VCaP (cell line): ENCODE measurements at regions not wholly inside any gene's neighbourhood (a gene's known extent, or its start where the extent isn't known, plus 50 kb on each side); places are given as distances from the start of the nearest gene placed in this dataset.
A peak's percentile ranks its signal among the peaks of the same experiment; 100 is the strongest.
"Not testable (repeated sequence)": the region's sequence is repeated elsewhere in the genome, so short reads cannot be mapped to it uniquely, and the experiment has no call there.

Experiments used
- H3K27ac ChIP-seq: fragments of 450-650 bp; 2 replicates; pipeline ENCODE4 v1.5.1; 2017
- TF ChIP-seq, protein P1 (sequence below): fragments of 450-650 bp; conservative IDR thresholded peaks from 2 replicates; pipeline ENCODE4 v1.5.1; 2017; ENCODE audit warnings: mild to moderate bottlenecking, moderate library complexity

GRCh38 chr11:82184966-82185365 lies 548.7 kb downstream of the FAM181B start:
- TF ChIP-seq, protein P1, sequence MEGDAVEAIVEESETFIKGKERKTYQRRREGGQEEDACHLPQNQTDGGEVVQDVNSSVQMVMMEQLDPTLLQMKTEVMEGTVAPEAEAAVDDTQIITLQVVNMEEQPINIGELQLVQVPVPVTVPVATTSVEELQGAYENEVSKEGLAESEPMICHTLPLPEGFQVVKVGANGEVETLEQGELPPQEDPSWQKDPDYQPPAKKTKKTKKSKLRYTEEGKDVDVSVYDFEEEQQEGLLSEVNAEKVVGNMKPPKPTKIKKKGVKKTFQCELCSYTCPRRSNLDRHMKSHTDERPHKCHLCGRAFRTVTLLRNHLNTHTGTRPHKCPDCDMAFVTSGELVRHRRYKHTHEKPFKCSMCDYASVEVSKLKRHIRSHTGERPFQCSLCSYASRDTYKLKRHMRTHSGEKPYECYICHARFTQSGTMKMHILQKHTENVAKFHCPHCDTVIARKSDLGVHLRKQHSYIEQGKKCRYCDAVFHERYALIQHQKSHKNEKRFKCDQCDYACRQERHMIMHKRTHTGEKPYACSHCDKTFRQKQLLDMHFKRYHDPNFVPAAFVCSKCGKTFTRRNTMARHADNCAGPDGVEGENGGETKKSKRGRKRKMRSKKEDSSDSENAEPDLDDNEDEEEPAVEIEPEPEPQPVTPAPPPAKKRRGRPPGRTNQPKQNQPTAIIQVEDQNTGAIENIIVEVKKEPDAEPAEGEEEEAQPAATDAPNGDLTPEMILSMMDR, result no peak
- H3K27ac ChIP-seq, result peak overlapping the region; percentile 43

- H3K27ac ChIP-seq, result no peak overlapping the region
- TF ChIP-seq, protein P1, result no peak
These were observed 550.3 kb downstream of the FAM181B start for GRCh38 chr11:82183346-82183745.

GRCh38 chr11:82182697-82183096 lies 551.0 kb downstream of the FAM181B start:
- H3K27ac ChIP-seq, result not testable (repeated sequence)

- not testable (repeated sequence) for H3K27ac ChIP-seq
These were observed 551.9 kb downstream of the FAM181B start for GRCh38 chr11:82181796-82182195.

DNA sequence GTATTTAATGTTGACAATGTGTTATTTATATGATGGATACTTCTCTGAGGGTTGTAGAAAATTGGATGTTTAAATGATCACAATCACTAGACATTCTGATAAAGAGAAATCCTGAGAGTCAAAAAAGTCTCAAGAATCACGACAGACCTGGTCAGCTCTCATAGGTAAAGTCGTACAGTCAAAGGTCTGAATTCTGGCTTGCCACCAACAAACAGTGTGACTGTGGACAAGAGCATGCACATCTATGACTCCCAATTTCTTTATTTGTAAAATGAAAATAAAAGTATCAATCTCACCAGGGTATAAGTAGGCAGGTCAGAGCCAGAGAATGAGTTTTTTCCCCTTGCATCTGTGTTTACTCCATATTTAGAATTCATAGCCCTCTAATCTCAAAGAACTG lies 556.7 kb downstream of the FAM181B start:
- TF ChIP-seq, protein P1, result no peak
- no peak overlapping the region for H3K27ac ChIP-seq

DNA sequence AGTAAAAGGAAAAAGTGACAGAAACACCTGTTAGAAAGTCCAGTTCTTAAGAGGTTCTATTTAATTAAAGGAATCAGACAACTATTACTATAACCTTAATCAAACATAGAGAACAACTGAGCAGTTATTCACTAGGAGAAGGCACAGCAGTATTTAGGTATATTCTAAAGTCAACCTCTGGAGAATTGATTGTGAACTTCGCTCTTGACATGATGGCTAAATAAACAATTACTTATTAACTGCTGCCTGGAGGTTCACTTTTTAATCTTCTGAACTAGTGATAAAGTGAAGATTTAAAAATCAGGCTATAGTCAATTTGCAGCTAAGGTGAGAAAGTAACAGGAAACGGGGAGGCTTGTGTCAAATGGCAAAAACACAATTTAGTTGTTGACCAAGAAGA lies 557.3 kb downstream of the FAM181B start:
- no peak overlapping the region for H3K27ac ChIP-seq
- TF ChIP-seq, protein P1, result no peak

- TF ChIP-seq, protein P1, result peak; percentile 23; the same call in 1 of the 2 replicates
- H3K27ac ChIP-seq, result no peak overlapping the region
These were observed 559.1 kb downstream of the FAM181B start for GRCh38 chr11:82174610-82175009.

DNA sequence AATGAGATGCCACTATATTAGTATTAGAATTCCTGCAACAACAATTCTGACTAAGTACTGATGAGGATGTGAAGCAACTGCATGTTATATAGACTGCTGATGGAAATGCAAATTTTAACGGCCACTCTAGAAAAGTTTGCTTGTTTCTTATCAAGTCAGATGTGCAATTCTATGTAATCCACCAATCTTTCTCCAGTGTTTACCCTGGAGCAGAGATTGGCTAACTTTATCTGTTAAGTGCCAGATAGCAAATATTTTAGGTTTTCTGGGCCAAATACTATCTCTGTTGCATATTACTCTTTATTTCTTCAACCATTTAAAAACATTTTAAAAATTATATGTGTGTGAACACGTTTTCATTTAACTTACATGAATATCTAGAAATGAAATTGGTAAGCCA lies 586.9 kb downstream of the FAM181B start:
- H3K27ac ChIP-seq, result no peak overlapping the region

More for the DNA sequence above, 586.9 kb downstream of the FAM181B start:
- TF ChIP-seq, protein P1, result no peak
